GM12872 (cell line): ENCODE measurements at regions not wholly inside any gene's neighbourhood (a gene's known extent, or its start where the extent isn't known, plus 50 kb on each side); places are given as distances from the start of the nearest gene placed in this dataset.

Experiments
- TF ChIP-seq, protein P1 (sequence below): IDR thresholded peaks from 3 replicates; pipeline ENCODE4 v1.5.1; 2011; ENCODE audit warnings: low read depth, mild to moderate bottlenecking, low read length, moderate library complexity; ENCODE audit not compliant: insufficient read depth

DNA sequence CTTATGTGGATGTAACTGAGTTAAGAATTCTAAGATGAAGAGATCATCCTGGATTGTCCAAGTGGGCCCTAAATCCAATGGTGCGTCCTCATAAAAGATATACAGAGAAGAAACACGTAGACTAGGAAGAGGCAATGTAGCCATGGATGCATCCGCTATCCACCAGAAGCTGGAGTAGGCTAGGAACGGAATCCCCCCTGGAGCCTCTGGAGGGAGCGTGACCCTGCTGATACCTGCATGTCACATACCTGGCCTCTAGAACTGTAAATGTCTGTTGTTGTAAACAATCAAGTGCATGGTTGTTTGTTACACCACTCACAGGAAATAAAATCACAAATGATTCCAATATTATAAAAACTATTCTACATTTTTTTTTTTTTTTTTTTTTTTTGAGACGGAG is 254.5 kb upstream of the RORA start:
- TF ChIP-seq, protein P1, sequence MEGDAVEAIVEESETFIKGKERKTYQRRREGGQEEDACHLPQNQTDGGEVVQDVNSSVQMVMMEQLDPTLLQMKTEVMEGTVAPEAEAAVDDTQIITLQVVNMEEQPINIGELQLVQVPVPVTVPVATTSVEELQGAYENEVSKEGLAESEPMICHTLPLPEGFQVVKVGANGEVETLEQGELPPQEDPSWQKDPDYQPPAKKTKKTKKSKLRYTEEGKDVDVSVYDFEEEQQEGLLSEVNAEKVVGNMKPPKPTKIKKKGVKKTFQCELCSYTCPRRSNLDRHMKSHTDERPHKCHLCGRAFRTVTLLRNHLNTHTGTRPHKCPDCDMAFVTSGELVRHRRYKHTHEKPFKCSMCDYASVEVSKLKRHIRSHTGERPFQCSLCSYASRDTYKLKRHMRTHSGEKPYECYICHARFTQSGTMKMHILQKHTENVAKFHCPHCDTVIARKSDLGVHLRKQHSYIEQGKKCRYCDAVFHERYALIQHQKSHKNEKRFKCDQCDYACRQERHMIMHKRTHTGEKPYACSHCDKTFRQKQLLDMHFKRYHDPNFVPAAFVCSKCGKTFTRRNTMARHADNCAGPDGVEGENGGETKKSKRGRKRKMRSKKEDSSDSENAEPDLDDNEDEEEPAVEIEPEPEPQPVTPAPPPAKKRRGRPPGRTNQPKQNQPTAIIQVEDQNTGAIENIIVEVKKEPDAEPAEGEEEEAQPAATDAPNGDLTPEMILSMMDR = no peak

DNA sequence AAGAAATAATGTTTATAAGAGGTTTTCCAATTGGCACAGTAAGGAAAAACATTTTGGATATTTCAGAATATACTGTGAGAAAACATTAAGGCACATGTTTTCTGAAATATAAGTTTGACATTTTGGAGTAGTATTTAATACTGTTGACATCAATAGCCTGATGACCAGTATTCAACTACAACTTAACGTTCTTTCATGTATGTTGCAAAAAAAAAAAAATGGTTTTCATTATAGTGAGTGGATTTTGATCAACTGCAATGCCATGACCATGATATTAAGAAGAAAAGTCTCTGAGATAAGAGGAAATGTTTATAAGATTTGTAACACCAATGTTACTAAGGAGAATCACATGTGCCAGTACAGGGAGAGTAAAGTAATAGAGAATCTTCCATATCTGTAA is 252.8 kb upstream of the RORA start:
- TF ChIP-seq, protein P1 = no peak

DNA sequence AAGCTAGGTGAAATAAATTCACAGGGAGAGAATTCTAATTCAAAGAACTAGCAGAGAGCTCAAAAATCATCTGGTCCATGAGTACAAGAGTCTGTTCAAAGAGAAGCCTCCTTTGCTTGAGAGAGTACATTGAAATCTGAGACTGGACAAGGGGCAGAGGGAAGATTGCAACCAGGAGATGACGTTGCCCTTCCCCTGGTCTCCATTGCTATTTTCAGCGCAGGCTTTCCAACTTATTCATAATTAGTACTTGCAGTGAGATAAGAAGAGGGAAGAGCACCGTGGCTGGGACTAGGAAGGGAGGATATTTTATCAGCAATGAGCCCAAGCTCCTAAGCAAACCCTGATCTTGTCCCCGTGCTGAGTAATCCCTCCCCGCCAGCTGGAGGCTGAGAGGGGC is 251.8 kb upstream of the RORA start:
- TF ChIP-seq, protein P1 = no peak

DNA sequence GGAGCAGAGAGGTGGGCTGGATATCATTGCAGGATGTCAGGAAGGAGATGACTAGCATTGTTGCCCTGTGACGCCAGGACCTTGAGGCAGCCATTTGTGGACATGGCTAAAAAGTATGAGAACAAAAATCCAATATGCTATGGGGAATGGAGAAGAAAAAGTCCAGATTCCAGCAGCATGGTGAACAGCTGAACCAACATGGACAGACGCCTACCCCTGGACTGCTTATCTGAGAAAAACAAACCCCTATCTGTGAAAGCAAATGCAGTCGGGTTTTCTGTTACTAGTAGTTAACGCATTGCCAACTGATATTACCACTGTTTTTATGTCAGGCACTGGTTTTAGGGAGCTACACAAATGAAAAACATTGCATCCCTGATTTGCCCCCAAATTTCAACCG is 251.2 kb upstream of the RORA start:
- TF ChIP-seq, protein P1 = no peak

DNA sequence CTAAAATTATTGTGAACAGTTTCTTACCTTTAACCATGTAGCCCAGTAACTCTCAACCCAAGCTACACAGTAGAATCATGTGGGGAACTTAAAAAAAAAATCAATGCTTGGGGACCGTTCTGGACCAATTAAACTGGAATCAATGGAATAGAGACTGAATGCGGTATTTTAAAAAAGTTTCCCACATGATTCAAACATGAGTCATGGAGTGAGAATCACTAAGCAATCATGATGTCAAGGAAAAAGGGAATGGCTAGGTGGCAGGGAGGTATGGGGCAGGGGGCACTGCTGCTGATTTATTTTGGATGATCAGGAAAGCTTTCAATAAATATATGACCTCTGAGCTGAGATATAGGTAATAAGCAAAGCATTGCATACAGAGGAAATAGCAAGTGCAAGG is 250.5 kb upstream of the RORA start:
- TF ChIP-seq, protein P1 = no peak

DNA sequence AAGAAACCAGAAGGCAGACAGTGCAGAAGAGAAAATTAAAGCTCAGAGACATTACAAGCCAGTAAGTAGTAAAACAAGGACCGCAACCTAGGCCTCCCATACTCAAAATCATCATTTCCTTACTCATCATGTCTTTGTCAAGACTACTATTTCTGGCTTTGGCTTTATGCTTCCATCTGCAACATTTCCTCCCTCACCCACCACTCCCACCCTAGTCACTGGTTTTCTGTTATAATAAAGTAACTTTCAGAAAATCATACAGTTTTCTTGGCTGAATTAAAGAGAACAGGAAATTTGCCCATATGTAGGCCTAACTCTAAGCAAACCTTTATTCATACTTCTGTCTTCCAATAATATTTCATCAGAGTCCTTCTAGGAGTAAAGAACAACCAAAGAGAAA is 247.6 kb upstream of the RORA start:
- TF ChIP-seq, protein P1 = no peak

DNA sequence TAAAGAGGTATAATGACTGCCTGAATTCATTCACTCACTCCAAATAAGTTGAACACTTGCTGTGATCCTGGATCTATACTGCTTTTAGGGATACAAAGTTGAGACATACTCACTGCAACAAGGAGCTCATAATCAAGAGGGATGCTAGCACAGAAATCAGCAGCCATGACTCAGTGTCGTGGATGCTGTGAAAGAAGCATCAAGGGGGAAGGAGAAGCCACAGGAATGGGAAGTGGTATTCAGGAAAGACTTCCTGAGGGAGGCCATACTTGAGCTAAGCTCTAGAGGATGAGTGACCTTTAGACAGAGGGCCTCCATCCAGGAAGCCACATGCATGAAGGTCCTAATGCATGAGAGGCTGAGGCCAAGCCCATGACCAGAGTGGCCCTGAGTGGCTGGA is 245.7 kb upstream of the RORA start:
- TF ChIP-seq, protein P1 = no peak

DNA sequence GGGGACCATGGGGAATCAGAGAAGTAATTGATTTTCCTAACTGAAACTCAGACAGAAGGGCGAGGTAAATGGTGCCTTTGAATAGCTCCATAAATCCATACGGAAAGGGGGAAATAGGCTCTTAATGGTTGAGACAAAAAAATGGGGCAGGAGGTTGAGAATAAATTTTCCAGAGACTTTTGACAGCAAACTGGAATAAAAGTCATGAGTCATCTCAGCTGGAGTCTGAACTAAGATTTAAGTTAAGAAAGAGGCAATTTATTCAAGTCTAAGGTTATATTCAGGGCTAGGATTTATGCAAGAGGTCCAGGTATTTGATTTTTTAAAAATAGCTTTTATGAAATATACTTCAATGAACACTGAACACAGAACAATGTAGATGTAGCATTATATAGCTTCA is 238.7 kb upstream of the RORA start:
- TF ChIP-seq, protein P1 = no peak
